ENCODE measurements at regions not wholly inside any gene's neighbourhood (a gene's known extent, or its start where the extent isn't known, plus 50 kb on each side); places are given as distances from the start of the nearest gene placed in this dataset.
A peak's percentile ranks its signal among the peaks of the same experiment; 100 is the strongest.

- no peak for TF ChIP-seq CTCF (conservative IDR thresholded peaks at IDR 0.05; ENCODE audit: low read depth in 2 of 2)
Measured at GRCh38 chr10:2543974-2544373, 523.4 kb upstream of the PFKP start (continued).

GRCh38 chr10:2543142-2543886, 524.0 kb upstream of the PFKP start:
- Histone ChIP-seq H3K36me3 (ENCODE audit: insufficient read depth) (no peaks in the 10 kb centered on the region), H3K79me2 (replicated peaks; ENCODE audit: insufficient read depth) (no peaks in the 10 kb centered on the region), H3K4me1 (ENCODE audit: insufficient read depth) (peaks cover 13% of the 10 kb centered on the region; the same call in 1 of the 2 replicates), H3K27ac (ENCODE audit: low read depth) (no peak overlapping the region), H3K27me3 (ENCODE audit: insufficient read depth) (no peaks in the 10 kb centered on the region), H3K9me2 (ENCODE audit: insufficient read depth) (no peaks in the 10 kb centered on the region), H3K4me3 (no peak overlapping the region), H3F3A (replicated peaks; ENCODE audit: low read depth) (no peaks in the 10 kb centered on the region), H4K20me1 (replicated peaks; ENCODE audit: insufficient read depth) (no peaks in the 10 kb centered on the region), H2AFZ (no peak overlapping the region; the same call in 1 of the 2 replicates), H3K4me2 (no peak overlapping the region)
- Mint-ChIP-seq H3K9me3 (peaks cover 3% of the 10 kb centered on the region; the same call in 2 of the 3 replicates), H3K27me3 (ENCODE audit: insufficient read depth, low read depth, poor library complexity) (peaks cover 2% of the 10 kb centered on the region), H3K36me3 (ENCODE audit: low read depth) (peaks cover 3% of the 10 kb centered on the region; the same call in 1 of the 3 replicates), H3K4me3 (no peak overlapping the region), H3K27ac (0 out of 2 replicates have a peak overlapping the region, but pooled peaks have one; percentile 36), H3K4me1 (peaks cover 16% of the 10 kb centered on the region)
- DNase-seq (ENCODE audit: low spot score) (no peak), ATAC-seq (no peak)
- TF ChIP-seq JUNB (IDR thresholded peaks at IDR 0.05; ENCODE audit: unreplicated experiment): no peak
- no peak for TF ChIP-seq EZH2 (IDR thresholded peaks at IDR 0.05; ENCODE audit: low read depth, unreplicated experiment)
- no peak for TF ChIP-seq CREB1 (CRISPR knock-in tag; IDR thresholded peaks at IDR 0.05; ENCODE audit: low read depth)
- no peak for TF ChIP-seq ZNF462 (CRISPR knock-in tag; IDR thresholded peaks at IDR 0.05)
- TF ChIP-seq NANOG (IDR thresholded peaks at IDR 0.05; ENCODE audit: borderline replicate concordance): no peak
- no peak for TF ChIP-seq REST (IDR thresholded peaks at IDR 0.05; ENCODE audit: unreplicated experiment)
- no peak for TF ChIP-seq ZNF331 (CRISPR knock-in tag; IDR thresholded peaks at IDR 0.05; ENCODE audit: low read depth)
- TF ChIP-seq CTCF (conservative IDR thresholded peaks at IDR 0.05; ENCODE audit: low read depth in 2 of 2): no peak
